Breast epithelium (tissue), 3 donors: ENCODE measurements at regions not wholly inside any gene's neighbourhood (a gene's known extent, or its start where the extent isn't known, plus 50 kb on each side); places are given as distances from the start of the nearest gene placed in this dataset.
"Not testable (repeated sequence)": the region's sequence is repeated elsewhere in the genome, so short reads cannot be mapped to it uniquely, and the experiment has no call there.

ENCODE experiments used
- CTCF ChIP-seq, 3 donors: fragments of 450-650 bp; IDR thresholded peaks; one replicate each; pipeline ENCODE4 v1.5.1; 2016 to 2017; ENCODE audit warnings: antibody characterized with exemption in 3 of 3, mild to moderate bottlenecking in 3 of 3, moderate library complexity in 3 of 3
- POLR2A ChIP-seq: fragments of 450-650 bp; IDR thresholded peaks from one replicate; pipeline ENCODE4 v1.6.1; 2016; ENCODE audit warnings: antibody characterized with exemption, mild to moderate bottlenecking, moderate library complexity
- POLR2AphosphoS5 ChIP-seq, 3 donors: sonication (generic); formaldehyde crosslinking; IDR thresholded peaks; one replicate each; pipeline ENCODE4 v1.6.1; 2017; ENCODE audit warnings: antibody characterized with exemption in 3 of 3

- TF ChIP-seq CTCF (IDR thresholded peaks at IDR 0.05); POLR2A; POLR2AphosphoS5 (IDR thresholded peaks at IDR 0.05): not testable (repeated sequence)
Measured at GRCh38 chr18:54669701-54670100, 78.7 kb downstream of the DYNAP start.
